OCI-M2 (cell line): ENCODE measurements at regions not wholly inside any gene's neighbourhood (a gene's known extent, or its start where the extent isn't known, plus 50 kb on each side); places are given as distances from the start of the nearest gene placed in this dataset.

Source experiments
- DNase-seq: peaks from one replicate; lab custom pipeline; 2025; ENCODE audit not compliant: unreplicated experiment; lab: John Stamatoyannopoulos, UW

DNA sequence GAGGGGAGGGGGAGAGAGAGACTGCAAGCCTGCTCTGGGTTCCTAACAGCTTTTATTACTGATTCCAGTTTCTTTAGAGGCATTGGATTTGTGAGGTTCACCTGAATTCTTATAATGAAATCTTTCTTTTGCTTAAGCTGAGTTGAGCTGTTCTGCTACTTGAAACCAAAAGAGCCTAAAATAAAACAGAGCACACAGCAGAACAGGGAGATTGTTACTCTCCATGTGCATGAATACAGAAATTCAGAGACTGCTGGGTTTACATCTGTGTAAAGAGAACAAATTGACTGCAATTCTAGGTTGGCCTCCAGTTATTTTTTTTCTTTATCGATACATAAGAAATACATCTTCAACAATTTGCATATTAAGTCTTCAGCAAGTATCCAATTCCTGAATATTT is 168.8 kb upstream of the NRIP1 start:
- no peak for DNase-seq

GRCh38 chr21:15236111-15236510 is 171.3 kb upstream of the NRIP1 start:
- DNase-seq = no peak

GRCh38 chr21:15240848-15241247 is 176.0 kb upstream of the NRIP1 start:
- DNase-seq = no peak

DNA sequence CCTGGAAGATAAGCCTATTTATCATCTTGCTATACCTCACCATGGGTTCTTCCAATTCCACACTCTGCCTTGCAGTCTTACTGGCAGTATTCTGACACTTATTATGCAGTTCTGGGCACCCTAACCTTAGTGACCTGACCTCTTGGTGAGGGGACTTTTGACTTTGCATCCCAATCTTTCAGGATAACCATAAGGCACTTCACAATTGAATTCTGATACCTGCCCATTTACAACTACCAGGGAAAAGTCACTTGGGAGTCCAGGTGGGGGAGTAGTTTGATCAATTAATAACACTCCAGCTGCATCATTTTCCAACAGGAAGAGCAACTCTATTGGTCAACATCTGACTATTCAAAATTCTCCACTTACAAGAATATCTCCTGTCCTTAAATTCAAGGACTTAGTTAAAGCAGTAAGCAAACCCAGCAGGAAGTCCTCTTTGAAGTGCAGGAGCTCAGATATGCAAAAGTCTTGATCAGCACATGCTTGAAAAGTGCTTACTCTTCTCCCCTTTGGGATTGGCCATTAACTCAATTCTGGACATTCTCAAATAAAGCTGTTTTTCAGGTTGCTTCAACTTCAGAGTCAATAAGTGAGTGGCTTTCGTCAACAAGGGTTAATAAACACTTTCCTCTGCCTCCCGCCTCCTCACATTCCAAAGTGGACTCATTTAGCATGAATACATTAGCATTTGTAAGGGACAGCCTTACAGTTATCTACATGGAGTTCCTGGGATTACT is 177.4 kb upstream of the NRIP1 start:
- no peak for DNase-seq

DNA sequence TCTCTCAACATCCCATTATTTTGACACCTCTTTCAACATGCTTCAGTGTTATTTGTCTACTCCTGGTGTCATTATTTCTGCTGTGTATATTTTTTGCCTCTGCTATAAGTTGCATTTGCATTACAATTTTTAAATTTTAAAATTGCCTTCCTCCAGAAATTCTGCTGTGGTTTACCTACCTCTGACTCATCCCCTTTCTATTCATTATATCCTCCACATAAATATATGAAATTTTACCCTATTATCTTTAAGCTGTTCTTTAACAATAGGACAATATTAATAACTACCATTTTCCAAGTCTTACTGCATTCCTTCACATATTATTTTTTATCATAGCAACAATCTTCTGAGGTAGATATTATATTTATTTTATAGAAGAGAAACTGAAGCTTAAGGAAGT is 178.1 kb upstream of the NRIP1 start:
- DNase-seq = no peak

DNA sequence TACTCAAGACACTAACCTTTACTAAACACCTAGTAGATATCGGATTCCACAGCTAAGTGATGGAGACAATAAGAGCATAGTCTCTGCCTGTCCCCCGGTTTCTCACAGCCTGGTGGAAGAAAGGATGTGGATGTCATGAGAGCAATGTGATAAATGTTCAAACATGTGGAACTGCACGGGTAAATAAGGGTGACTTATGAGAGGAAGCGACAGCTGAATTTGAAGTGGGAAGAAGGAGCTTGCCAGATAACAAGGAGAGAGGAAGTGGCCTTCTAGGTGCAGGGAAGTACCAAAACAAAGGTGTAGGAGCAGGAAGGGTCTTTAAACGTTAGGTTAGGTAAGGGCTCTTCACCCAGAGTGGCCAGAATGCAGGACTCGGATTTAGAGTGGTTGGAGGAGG is 178.6 kb upstream of the NRIP1 start:
- no peak for DNase-seq

GRCh38 chr21:15247613-15248012 is 182.8 kb upstream of the NRIP1 start:
- no peak for DNase-seq

- DNase-seq = no peak
Observed at GRCh38 chr21:15249285-15249993, 184.6 kb upstream of the NRIP1 start.

GRCh38 chr21:15250384-15250783 is 185.6 kb upstream of the NRIP1 start:
- DNase-seq = no peak

DNA sequence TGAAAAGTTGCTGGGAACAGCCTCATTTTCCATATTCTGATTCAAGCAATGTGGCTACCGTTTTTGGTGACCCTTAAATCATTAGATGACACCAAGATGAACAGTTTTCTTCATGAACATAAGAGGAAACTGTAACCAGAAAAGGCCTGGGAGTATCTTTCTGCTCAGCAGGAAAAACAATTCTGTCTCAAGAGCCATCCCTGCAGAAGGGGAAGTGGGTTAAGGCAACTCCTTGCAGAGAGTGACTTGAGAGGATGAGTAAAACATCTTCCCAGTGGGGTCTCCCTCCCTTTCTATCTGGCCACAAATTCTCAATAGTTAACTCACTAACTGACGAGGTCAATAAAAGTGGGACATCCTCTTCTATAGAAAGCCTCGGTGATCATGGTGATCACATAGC is 187.6 kb upstream of the NRIP1 start:
- DNase-seq = no peak

GRCh38 chr21:15254111-15254510 is 189.3 kb upstream of the NRIP1 start:
- DNase-seq = no peak

GRCh38 chr21:15255261-15255660 is 190.5 kb upstream of the NRIP1 start:
- DNase-seq = no peak

- DNase-seq = no peak
Observed at GRCh38 chr21:15255763-15256162, 191.0 kb upstream of the NRIP1 start.

- no peak for DNase-seq
Observed at GRCh38 chr21:15256996-15257395, 192.2 kb upstream of the NRIP1 start.

GRCh38 chr21:15257646-15258045 is 192.8 kb upstream of the NRIP1 start:
- no peak for DNase-seq

GRCh38 chr21:15259824-15260223 is 195.0 kb upstream of the NRIP1 start:
- DNase-seq = no peak

DNA sequence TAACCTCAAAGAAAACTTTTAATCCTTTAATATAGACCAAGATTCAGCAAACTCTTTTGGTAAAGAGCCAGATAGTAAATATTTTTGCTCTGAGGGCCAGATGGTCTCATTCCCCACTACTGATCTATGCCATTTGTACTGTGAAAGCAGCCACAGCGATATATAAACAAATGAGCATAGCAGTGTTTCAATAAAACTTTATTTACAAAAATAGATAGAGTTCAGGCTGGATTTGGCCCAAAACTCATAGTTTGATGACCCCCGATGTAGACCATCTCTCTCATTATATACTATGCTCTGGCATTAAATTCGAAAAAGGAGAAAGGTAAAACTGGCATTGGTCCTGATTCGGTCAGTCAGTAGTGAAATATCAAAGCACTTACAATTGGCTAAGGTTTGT is 195.8 kb upstream of the NRIP1 start:
- no peak for DNase-seq

- no peak for DNase-seq
Observed at GRCh38 chr21:15264084-15264665, 199.4 kb upstream of the NRIP1 start.

DNA sequence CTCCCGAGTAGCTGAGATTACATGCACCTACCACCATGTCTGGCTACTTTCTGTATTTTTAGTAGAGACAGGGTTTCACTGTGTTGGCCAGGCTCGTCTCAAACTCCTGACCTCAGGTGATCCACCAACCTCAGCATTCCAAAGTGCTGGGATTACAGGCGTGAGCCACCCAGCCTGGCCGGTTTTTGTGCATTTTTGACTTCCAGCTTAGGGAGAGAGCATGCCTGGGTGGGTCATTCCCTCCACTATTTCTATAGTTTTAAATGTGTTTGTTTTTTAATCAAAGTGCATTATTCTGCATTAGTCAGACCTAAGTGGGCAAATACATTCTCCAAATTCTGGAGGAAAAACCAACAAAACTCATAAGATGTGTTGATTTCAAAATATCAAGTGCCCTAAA is 207.4 kb upstream of the NRIP1 start:
- DNase-seq = no peak

DNA sequence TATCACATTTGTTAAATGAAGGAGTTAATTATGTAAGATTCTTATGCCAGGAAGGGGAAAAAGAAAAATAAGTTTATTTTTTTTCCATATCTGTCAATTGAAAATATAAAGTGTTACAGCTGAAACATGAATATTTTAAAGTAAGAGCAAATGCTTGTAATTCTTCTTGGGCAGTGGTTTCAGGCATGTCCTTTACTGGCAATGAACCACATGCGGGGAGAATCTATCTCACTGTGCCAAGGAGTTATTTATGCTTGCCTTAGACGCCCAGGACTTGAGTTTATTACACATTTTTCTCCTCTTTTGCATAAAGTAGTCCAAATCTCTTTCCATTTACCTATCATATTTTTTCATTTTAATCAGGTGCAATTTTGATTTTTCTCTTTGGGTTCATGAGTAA is 207.8 kb upstream of the NRIP1 start:
- DNase-seq = no peak

DNA sequence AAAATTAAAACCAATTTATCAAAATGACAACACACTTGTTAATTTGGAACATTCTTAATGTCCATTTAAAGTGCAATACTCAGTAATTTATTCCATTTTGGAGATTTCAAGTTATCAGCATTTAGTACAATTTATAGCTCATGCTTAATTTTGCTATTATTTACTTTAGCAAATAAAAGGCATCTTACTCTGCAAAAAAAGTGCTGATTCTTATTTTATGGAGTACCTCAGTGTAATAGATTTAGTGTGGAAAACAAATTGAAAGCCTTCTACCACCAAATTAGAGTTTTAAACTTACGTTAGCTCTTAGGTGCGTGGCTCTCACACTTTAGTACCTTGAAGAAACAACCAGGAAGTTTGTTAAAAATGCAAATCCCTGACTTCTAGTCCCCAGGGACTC is 208.4 kb upstream of the NRIP1 start:
- no peak for DNase-seq

DNA sequence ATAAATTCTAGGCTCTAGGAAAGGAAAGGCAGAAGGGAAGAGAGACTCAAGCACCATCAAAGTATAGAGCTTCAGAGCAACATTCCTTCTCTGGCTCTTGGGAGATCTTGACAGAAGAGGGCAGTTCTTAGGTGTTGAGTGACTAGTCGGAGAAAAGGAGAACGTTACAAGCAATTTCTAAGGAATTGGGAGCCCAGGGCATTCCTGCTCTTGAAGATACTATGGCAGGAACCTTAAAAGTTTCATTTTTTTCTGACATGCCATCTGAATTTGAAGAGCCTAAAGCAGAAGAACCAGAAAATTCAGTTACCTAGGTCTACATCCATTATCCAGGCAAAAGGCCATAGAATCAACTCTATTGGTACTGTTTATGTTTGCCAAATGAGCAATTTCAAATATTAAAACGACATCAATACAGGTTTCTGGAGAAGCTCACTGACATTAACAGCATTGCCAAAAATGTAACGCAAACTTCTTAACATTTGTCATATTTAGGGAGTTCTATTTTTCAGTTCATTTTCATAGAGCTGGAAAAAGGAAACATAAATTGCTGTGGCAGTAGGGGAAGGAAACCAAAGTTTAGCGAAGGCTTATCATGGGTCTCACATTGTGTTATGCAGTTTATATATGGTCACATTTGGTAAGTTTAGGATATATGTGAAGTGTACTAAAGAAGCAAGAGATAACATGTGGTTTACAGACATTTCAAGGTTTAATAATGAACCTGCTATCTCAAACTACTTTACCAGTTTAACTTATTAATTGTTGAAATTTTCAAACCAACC is 210.1 kb upstream of the NRIP1 start:
- DNase-seq = no peak
